NCI-H446 (cell line): ENCODE measurements at regions not wholly inside any gene's neighbourhood (a gene's known extent, or its start where the extent isn't known, plus 50 kb on each side); places are given as distances from the start of the nearest gene placed in this dataset.
"Not testable (repeated sequence)": the region's sequence is repeated elsewhere in the genome, so short reads cannot be mapped to it uniquely, and the experiment has no call there.

Experiments
- DNase-seq, 2 experiments: peaks; one replicate each; lab custom pipeline; 2025; lab: John Stamatoyannopoulos, UW

DNA sequence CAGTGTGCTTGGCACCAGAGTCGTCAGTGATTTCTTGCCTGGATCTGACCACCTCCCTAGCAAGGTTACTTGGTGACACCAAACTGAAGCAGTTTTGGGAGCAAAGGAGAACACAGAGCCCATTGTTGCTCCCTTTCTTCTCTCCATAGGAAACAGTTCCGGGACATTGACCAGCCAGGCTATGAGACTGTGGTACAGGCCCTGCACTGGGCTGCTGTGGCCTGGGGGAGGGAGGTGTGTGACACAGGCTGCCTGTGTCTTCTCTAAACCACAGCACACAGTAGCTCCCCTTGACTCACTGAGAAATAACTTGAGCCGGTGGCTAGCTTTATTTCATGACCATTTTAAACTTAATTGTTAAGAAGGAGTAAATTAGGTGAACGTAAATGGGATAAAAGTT lies 214.8 kb upstream of the UBL3 start:
- no peak for DNase-seq

DNA sequence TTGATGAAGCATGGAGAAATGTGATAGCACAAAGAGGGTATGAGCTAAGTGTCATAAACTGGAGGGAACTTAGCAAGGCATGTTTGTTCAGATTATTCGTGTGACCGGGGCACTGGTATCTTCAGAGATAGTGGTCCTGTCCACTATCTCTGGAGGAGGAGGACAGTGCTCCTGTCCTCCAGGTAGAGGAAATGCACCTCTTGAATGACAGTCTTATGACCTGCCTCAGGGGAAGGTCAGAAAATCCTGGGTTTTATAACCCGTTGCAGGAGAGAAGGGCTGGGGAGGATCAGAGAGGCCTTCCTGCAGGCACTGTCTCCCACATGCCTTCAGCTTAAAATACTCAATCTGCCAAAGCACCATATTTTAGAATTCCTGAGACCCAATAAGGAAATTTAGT lies 213.5 kb upstream of the UBL3 start:
- DNase-seq, result no peak

DNA sequence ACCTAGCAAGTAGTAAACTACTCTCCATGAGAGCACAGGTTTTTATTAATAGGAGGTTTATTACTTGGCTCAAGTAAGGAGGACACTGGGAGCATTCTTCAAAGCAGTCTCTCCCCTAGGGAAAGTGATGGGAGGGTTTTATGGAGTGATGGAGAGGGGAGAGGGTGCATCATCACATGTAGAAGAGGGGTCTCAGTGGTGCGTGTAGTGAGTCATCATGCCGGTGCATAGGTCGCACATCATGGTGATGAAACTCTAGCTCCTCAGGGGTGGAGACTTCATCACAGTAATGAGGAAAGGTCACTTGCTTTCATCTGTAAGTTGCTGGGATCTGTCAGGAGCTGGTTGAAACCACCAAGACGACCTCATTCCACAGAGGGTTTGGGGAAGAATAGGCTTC lies 210.8 kb upstream of the UBL3 start:
- no peak for DNase-seq

DNA sequence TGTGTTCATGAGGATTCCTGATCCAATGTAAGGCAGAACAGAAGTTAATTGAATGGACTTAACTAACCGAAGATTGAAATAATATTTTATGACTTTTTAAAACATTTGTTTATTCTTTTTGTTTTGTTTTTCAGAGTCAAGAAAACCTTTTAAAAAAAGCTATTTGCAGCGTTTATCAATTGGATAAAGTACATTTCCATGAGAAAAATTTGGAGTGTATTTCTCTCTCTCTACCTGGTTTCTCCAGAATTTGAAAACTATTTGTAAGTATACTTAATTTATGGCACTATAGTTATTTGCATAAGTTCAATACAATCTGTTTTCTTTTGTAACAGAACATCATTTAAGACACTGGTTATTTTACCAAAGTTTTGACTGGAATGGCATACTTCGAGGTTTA lies 208.0 kb upstream of the UBL3 start:
- no peak for DNase-seq

DNA sequence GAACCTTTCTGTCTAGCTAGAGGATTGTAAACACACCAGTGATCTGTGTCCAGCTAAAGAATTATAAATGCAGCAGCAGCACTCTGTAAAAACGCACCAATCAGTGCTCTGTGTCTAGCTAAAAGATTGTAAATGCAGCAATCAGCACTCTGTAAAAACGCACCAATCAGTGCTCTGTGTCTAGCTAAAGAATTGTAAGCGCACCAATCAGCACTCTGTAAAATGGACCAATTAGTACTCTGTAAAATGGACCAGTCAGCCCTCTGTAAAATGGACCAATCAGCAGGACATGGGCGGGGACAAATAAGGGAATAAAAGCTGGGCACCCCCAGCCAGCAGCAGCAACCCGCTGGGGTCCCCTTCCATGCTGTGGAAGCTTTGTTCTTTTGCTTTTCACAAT lies 204.1 kb upstream of the UBL3 start:
- DNase-seq, result not testable (repeated sequence)

DNA sequence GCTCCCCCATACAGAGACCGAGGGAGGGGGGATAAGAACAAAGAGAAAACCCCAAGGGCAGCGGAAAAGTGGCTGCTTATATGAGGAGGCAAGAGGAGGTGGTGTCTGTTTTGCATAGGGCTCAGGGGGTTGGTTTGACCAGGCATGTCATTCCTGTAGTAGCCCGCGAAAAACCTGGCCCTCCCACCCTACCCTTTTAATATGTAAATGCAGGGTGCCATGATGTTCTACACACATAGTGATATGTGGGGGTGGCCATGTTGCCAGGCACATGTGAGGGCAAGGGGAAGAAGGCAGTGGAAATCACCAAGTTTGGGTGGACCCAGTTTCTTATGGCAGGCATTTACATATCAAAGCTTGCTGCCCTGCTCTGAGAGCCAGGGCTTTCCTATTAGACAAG lies 203.5 kb upstream of the UBL3 start:
- no peak for DNase-seq

DNA sequence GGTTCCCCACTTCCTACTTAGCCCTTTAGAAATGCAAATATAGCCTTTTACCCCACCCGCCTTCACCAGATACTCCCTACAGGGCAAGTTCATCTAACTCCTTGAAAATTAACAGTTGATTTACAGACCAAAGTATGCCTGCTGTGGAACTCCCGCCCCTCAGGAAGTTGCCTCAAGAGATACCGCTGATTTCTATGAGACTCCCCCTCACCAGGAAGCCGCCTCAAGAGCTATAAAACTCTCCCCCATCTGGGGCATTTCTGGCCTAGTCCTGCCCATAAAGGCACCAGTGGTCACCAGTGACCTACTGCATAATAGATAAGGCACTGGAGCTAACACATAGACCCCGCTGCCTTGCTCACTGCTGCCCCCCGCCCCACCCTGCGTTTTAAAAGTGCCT lies 201.7 kb upstream of the UBL3 start:
- no peak for DNase-seq

DNA sequence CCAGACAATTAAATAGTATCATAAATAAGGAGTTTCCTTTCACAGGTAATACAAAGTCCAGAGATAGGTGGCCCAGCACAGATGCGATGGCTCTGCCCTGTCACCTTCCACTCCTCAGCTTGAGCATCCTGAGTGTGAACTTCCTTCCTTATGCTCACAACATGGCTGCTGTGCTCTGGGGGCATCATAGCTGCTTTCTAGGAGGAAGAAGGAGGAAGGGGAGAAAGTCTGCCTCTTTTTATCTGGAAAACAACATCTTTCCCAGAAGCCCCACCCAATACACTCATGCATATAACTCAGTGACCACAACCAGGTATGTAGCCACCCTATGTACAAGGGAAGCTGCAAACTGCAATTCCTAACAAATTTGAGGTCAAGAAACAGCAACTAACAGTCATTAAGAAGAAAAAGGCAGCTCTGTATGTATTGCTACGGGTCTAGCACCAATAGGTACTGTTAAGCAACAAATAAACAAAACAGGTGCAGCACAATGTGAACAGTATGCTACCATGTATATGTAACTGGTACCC lies 201.2 kb upstream of the UBL3 start:
- DNase-seq, result no peak

DNA sequence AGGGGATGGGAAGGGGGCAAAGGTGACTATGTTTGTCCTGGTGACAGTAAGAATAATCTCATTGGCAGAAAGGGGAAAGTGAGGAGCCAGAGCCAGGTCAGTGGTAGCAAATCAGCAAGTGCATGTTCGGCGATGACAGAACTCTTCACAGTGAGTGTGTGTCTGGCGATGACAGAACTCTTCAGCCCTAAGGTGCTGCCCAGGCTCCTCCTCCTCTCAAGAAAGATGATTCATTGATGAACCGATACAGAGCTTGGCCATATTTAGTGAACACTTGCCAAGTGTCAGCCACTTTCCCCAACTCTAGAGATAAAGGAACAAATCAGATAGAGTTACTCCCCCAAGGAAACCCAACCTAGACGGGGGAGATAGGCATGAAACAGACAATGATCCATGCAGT lies 199.3 kb upstream of the UBL3 start:
- DNase-seq, result no peak

DNA sequence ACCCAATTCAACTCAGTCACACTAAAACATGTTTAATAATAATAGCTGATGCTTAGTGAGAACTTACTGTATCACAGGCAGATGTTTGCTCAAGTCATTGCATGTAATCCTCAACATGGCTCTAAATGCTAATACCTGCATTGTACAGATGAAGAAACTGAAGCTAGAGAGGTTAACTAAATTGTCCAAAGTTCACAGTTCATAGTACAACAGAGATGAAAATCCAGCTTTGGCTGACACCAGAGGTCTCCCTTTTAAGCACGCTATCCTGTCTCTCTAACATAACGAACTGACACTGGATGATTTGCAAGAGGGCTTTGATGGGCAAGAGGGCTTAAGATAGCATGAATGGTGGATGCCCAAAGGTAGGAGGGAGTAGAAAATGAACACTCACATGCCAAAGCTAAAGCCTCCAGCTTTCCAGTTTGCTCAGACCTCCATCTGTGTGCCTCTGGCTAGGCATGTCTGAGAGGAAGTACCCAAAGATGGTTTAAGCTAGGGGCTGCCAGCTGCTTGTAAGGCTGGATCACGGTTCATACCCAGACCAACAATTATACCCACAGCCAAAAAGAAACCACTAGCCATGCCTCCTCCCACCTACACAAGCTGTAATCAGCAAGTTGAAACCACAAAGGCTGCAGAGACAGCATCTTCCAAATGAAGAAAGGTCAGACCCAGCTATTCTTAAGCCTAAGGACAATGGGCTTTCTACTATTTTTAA lies 196.9 kb upstream of the UBL3 start:
- DNase-seq, result no peak

DNA sequence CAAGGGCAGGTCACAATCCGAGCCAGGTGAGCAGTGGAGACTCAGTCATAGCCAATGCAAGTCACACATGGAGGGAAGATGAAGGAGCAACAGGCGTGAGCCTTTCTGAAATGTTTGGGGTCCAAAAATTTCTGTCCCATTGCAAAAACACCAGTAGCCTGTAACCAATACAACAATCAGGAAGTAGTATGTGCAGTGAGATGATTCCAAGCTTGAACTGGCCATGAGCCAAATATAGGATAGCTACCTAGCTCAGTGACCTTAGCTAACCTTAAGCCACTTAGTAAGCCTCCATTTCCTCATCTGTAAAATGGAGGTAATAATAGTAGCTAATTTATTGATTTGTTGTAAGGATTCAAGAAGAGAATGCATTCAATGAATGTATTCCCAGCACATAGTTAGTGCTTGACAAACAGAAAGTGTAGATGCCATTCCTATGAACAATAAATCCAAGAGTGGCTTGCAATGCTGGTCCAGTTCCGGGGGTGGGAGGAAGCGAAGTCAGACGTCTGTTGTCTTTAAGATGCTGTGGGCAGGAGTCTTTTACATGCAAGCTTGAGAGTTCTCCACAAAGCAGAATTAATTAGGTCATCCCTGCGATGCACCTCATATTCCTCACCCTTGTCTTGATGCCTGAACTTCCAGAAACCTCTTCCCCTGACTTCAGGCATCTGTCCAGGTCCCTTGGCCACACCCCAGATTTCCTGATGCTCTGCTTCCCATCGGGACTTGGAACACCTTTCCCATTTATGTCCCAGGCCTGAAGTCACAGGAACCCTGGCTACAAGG lies 195.7 kb upstream of the UBL3 start:
- no peak for DNase-seq

DNA sequence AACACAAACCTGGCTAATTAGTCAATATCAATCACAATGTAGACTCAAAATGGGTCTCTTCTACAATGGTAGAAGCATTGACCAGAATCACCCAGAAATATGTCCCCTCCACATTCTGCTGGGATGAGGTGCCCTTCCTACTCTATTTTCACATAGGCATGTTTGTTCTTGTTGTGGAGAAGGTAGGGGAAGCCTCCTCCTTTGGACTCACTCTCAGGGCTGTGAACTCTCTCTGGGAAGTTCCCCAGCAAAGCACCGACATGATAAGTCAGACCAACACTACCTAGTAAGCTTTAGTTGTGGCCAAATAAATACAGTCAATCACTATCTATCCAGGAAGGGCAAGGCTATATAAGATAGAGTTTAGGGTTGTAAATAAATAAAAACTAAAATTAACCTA lies 194.5 kb upstream of the UBL3 start:
- no peak for DNase-seq

DNA sequence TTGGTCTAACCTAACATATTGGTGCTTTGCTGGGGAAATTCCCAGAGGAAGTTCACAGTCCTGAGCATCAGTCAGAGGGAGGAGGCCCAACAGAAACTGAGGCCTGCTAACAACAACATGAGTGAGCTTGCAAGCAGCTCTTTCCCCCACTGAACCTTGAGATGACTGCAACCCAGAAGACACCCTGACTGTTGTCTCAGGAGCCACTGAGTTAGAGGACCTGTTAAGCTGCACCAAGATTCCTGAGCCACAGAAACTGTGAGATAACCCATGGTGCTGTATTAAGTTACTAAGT lies 193.2 kb upstream of the UBL3 start:
- DNase-seq, result no peak

DNA sequence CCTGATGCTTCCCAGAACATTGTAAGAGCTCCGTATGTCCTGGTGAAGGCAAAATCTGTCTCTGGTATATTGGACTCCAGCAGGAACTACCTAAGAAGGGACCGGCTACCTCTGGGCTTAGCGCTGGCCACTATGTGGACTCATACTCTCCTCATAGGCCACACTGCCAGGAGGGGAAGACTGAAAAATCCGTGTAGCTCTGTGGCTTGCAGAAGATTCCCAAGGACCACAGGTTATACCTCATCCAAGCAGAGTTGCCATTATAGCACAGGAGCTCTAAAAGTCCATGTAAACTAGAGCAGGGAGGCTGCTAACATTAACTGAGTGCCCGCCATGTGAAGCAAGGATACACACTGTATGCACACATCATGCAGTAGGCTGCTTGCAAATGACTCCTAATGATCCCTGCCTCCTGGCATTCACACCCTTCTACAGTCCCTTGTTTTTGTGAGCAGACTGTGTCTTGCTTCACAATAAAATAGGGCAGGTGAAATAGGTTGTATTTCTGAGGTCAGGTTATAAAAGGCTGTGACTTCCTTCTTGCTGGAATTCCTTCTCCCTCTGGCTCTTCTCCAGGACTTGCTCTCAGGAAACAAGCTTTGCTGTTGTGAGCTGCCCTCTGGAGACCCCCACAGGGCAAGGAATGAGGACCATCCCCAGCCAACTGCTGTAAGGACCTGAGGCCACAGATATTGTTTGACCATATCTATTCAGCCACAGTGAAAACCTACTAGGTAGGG lies 192.6 kb upstream of the UBL3 start:
- DNase-seq, result no peak

DNA sequence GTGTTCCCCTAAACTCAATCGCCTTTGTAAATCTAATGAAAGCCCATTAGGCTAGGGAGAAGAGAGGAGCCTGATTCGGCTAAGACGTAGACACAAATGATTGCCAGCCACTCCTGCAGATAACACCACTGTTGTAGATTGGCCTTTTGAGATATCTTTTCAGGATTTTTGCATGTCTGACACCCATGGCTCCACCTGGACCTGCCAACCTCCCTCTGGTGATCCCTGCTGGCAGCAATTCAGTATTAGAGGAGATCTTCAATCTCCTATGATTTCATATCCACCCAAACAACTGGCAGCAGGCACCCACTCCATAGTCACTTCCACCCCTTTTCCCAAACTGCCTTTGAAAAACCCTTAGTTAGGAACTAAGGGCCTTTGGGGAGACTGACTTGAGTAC lies 191.9 kb upstream of the UBL3 start:
- DNase-seq, result no peak

DNA sequence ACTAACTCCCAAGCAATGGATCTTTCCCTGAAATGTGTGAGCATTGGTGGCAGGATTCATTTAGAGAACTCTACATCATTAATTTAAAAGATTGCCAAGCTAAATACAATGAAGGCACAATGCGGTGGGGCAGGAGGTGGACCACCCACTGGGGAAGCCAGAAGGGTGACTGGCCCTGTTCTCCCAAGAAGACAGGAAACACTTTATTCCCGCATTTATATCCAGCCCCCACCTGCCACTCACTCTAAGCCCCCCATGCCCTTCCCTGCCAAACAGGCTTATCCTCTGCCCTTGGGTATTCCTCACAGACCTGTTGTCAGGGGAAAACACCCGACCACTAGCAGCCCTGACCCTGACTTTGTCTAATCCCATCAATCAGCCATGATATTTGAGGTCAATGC lies 189.1 kb upstream of the UBL3 start:
- no peak for DNase-seq

DNA sequence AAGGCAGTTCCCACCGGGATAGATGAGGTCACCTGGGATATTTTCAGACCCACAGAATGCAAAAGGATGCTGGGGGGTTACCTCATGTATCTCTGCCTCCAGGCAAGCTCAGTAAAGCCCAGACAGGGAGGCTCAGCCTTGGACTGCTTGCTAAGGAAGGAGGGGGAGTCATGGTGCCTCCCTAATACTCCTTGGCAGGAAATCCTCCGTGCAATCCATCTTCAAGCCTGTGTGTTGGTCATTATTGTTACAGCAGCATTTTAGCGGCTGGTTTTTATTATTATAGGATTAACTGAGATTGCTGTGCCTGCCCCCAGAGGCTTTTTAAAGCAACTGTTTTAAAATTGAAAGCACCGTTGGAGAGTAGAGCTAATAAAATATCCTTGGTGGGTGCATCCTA lies 188.5 kb upstream of the UBL3 start:
- DNase-seq, result no peak

DNA sequence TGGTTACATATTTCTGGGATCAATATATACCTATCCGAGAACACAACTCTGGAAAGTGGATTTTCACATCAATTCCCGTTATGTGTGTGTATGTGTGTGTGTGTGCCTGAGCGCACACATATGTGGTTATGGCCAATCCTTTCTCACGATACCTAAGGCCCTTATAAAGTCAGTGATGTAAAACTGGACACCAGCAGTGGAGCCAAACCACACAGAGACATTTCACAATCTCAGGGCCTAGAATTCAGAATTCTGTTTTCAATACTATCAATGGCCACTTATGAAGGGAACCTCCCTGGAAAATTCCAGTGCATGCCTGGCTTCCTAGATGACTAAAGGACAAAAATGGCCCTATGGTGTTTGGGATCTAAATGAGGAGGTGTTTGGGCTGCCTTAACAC lies 187.3 kb upstream of the UBL3 start:
- no peak for DNase-seq

DNA sequence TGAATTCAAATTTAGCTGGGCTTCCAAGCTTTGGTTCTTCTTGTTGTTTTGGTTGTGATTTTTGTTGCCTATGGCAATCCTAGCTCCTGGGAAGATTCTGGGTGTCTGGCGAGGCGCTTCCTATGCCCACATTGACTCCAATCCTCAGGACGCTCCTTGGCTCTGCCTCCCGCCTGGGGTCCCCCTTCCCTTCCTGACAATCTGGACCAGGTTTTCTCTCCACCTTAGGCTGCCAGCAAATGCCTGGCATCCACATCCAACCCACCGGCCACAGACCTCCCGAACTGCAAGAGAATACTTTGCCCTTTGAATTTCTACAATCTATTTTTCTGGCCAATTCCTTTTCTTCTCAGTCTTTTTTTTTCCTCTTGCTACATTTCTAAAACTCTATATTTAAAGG lies 186.9 kb upstream of the UBL3 start:
- no peak for DNase-seq

DNA sequence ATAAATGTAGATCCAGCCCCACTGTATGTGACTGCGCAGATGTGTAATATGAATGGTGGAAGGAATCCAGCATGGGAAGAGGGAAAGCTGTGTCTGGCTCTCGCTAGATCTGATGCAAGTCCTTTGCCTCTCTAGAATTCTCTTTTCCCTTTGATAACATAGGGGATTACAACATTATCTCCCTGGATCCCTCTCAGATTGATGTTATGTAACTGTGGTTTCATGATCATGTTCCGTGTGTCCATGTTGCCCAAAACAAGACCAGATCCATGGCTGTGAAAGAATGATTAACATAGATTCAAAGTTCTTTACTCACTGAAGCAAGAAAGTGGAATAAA lies 184.0 kb upstream of the UBL3 start:
- no peak for DNase-seq

DNA sequence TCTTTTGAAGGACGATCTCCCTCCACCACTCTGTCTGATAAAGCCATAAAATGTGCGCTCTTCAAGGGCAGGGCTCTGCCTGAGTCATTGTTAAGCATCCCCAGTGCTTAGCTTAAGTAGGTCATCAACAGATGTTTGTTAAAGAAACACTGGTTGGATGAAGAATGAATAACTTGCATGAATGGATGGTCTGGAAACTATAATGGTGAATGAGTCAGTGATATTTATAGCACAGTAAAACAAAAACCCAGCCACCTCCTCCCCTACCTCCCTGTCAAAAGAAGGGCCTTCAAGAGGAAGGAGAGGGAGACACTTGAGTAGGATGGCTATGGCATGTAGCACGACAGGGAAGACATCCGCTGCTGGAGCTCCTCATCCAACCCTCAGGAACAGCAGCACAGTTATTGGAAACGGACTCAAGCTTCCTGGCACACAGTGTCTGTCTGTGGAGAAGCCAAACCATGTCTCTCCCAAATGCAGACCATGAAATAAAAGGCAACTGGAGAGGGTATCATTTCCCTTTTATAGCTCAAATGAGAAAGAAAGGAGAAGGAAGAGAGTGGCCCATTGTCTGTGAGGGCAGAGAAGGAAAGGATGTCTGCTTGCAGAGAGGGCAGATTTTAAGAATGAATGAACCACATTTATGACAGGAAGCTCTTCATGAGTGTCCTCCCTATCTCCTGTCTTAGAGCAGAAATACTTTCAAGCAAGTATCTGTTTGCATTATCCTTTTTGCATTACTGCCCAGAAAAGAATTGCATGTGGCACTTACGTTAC lies 183.5 kb upstream of the UBL3 start:
- DNase-seq, result no peak

DNA sequence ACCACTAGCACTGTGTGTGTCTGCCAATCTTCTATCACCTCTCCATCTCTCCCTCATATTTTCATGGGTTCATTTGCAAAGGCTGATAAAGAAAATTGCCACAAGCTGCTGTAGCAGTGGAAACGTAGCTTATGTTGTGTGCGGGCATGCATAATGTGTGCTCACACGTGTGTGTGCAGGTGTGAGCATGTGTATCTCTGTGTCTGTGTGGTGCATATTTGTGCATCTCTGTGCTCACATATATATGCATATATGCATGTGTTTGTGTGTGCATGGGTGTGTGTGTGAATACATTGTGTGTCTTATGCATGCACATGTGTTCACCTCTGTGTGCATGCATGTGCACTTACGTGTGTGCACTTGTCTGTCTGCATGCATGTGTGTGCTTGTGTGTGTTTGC lies 181.8 kb upstream of the UBL3 start:
- no peak for DNase-seq

DNA sequence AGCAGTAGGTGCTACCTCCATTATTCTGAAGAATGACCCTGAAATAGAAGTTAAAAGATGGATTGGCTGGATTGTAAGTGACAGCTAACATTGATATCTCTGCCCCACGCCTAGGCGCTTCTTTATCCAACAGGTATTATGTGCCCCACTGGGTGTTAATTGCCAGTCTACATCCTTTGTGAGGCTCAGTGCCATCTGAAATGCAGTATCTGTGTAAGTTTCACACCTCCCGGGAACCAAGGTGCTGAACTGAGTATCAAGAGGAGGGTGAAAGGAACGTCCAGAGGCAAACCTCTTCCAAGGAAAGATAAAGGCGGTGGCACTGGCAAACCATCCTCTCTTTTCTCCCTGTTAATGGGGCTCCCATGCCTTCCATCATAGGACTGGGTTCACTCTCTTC lies 181.1 kb upstream of the UBL3 start:
- no peak for DNase-seq
